ENCODE measurements at regions not wholly inside any gene's neighbourhood (a gene's known extent, or its start where the extent isn't known, plus 50 kb on each side); places are given as distances from the start of the nearest gene placed in this dataset.

GRCh38 chr4:129570326-129570725, 474.4 kb downstream of the C4orf33 start:
- DNase-seq (ENCODE audit: extremely low spot score): no peak
- ChIA-PET CTCF (no interaction called here), POLR2A (no interaction called here)
- no peak for TF ChIP-seq CTCF (IDR thresholded peaks at IDR 0.05; ENCODE audit: control extremely low read depth, extremely low read depth, low read depth, missing control alignments)

GRCh38 chr4:129578336-129578735, 482.4 kb downstream of the C4orf33 start:
- POLR2A ChIA-PET: no interaction called here
- no peak for DNase-seq (ENCODE audit: extremely low spot score)
- TF ChIP-seq CTCF (IDR thresholded peaks at IDR 0.05; ENCODE audit: control extremely low read depth, extremely low read depth, low read depth, missing control alignments): no peak
- CTCF ChIA-PET: no interaction called here

GRCh38 chr4:129581305-129581704, 485.4 kb downstream of the C4orf33 start:
- POLR2A ChIA-PET: no interaction called here
- no peak for DNase-seq (ENCODE audit: extremely low spot score)
- no peak for TF ChIP-seq CTCF (IDR thresholded peaks at IDR 0.05; ENCODE audit: control extremely low read depth, extremely low read depth, low read depth, missing control alignments)
- CTCF ChIA-PET: no interaction called here

- DNase-seq (ENCODE audit: extremely low spot score): no peak
- ChIA-PET CTCF (interaction anchor here (1.2 kb wide), 2 partner anchors 15 to 58 kb away, joined by 3 read pairs; no protein-coding TSS in a partner anchor), POLR2A (no interaction called here)
- no peak for TF ChIP-seq CTCF (IDR thresholded peaks at IDR 0.05; ENCODE audit: control extremely low read depth, extremely low read depth, low read depth, missing control alignments)
Observed at GRCh38 chr4:129583868-129584267, 487.9 kb downstream of the C4orf33 start.

- DNase-seq (ENCODE audit: extremely low spot score): no peak
- ChIA-PET POLR2A (no interaction called here), CTCF (no interaction called here)
- TF ChIP-seq CTCF (IDR thresholded peaks at IDR 0.05; ENCODE audit: control extremely low read depth, extremely low read depth, low read depth, missing control alignments): no peak
Observed at GRCh38 chr4:129598582-129598981, 502.6 kb downstream of the C4orf33 start.

GRCh38 chr4:129600898-129601297, 504.9 kb downstream of the C4orf33 start:
- TF ChIP-seq CTCF (IDR thresholded peaks at IDR 0.05; ENCODE audit: control extremely low read depth, extremely low read depth, low read depth, missing control alignments): no peak
- CTCF ChIA-PET: no interaction called here
- DNase-seq (ENCODE audit: extremely low spot score): no peak
- POLR2A ChIA-PET: no interaction called here

- TF ChIP-seq CTCF (IDR thresholded peaks at IDR 0.05; ENCODE audit: control extremely low read depth, extremely low read depth, low read depth, missing control alignments): no peak
- CTCF ChIA-PET: no interaction called here
- POLR2A ChIA-PET: no interaction called here
- DNase-seq (ENCODE audit: extremely low spot score): no peak
Observed at GRCh38 chr4:129602447-129602846, 506.5 kb downstream of the C4orf33 start.

All from GM10248 (cell line).